HG03457 (cell line): ENCODE measurements at regions not wholly inside any gene's neighbourhood (a gene's known extent, or its start where the extent isn't known, plus 50 kb on each side); places are given as distances from the start of the nearest gene placed in this dataset.

Experiments used
- ATAC-seq: cut with Tn5 transposase; IDR thresholded peaks from one replicate; pipeline ENCODE4 v1.9.1; 2021; ENCODE audit warnings: moderate number of reproducible peaks; ENCODE audit not compliant: unreplicated experiment

DNA sequence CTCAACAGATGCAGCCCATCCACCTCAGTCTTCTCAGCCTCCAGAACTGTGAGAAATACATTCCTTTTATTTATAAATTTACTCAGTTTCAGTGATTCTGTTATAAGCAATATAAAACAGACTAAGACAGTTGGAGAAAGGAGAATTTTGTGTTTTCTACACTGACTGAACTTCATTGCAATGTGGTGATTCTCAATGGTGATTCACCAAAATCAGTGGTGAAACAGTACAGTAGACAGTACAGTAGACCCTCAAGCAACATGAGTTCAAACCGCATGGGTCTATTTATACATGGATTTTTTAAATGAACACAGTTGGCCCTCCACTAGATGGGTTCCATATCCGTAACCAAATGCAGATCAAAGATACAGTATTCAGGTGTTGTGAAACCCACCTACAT is 403.1 kb upstream of the TGFBR2 start:
- ATAC-seq: no peak

DNA sequence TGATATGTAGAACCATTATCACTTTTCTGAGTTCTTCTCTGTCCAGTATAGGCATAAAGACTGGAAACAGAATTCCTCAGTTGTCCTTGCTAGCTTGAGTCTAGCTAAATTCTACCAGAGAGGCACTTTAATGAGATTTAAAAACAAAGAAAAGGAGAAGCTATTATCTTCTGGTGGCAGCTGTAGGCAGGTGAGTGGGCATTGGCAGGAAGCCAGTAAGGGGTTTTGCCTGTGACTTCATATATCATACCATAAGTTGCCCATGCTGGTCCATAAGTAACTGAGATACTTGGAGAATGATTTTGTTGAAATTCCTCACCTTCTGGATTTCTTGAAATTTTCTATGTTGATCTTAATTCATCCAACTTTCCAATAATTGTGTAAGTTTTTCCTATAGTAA is 402.3 kb upstream of the TGFBR2 start:
- ATAC-seq: no peak

DNA sequence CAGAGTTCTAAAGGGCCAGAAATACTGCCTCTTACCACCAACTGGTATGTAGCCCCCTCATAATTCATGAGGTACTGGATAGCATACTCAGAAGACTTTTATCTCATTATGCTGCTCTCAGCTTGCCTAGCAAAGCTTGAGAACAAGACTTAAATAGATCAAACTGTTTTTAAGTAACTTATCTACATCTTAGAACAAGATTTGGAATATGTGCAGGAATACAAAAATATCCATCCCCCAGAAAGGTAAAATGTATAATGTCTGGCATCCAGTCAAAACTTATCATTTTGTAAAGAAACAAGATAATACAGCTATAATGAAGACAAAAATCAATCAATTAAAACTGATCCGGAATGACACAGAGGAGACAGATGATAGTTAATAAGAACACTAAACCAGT is 400.4 kb upstream of the TGFBR2 start:
- ATAC-seq: no peak

GRCh38 chr3:30221619-30222018 is 384.8 kb upstream of the TGFBR2 start:
- no peak for ATAC-seq

DNA sequence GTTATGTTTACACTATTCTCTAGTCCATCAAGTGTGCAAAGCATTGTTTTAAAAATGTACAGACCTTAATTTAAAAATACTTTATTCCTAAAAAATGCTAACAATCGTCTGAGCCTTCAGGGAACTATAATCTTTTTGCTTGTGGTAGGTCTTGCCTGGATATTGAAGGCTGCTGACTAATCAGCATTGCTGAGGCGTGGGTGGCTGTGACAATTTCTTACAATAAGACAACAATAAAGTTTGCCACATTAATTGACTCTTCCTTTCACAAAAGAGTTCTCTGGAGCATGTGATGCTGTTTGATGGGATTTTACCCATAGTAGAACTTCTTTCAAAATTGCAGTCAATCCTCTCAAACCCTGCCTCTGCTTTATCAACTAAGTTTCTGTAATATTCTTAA is 384.0 kb upstream of the TGFBR2 start:
- no peak for ATAC-seq

DNA sequence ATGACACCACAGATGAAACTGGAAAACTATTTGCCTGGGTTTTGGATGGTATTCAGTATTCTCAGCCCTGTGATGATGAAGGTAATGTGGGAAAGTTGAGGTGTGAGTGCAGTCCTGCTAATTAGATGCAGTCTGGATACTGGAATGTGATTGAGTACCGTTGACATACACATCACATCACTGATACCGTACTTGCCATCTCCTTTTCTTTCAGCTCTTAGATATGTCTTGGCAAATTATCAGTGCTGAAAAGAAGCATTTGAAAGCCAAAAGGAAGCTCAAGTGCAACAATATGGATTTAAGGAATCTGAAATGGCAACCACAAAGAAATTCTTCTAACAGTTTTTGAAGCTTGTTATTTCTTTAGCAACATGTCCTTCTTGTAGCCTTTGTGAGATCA is 381.4 kb upstream of the TGFBR2 start:
- ATAC-seq: no peak

DNA sequence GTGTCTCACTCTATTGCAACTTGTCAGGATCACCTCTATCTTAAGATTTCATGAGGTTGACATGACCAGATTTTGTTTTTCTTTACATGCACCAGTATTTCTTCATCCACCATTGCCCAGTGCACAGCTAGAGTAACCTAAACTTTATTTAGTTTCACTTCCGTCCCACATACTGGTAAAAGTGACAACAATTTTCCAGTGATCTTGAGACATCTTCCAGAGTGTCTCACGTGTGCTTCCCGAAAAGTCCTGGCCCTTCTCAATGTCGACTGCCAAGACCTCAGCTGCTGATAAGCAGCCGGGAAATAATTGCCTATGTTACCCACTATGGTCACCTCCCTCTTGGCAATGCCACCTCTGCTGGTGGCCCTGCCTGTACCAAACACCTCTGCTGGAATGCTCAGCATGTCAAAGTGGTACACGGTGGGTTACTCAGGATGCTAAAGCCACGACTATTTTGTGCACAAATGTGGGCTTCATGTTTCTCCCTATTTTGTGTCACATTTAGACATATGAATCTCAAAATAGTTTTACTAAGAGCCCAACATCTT is 379.7 kb upstream of the TGFBR2 start:
- no peak for ATAC-seq

DNA sequence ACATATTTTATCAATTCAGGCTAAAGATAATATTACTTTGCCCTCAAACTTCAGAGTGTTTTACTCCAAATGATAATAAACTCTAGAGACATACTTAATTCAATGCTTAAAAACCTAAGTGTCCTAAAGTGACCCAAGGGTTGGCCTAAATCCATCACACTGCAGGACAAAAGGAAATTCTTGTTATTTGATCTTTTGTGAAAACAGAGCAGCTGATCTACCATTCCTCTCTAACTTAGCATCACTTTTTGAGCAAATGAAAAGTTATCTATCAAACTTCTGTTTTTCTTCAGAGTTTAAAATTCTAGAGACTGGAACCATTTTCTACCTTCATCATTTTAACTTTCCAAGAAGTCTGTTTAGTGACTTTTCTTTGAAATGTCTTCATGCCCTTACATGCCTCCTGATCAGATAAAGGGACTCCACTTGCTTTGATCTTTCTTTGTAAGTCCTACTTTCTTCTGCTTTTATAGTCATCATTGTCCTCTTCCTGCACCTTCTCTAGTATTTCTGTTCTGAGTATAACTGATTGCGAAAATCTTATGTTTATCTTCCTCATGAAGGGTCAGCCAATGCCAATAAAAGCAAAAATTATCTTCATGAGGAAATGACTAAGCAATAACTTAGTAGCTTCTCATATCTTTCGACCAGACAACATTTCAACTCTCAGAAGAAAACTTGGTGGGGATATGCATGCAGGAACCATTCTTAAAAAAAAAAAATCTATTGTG is 378.7 kb upstream of the TGFBR2 start:
- ATAC-seq: no peak

DNA sequence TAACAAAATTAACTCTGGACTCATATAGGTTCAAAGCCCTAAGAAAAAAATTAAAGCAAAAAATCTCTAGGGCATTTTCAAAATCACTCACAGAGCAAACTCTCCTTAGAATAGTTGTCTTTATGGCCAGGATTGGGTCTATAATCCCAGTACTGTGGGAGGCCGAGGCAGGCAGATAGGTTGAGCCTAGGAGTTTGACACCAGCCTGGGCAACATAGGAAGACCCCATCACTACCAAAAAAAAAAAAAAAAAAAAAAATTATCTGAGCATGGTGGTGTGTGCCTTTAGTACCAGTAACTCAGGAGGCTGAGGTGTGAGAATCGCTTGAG is 378.1 kb upstream of the TGFBR2 start:
- ATAC-seq: no peak

- ATAC-seq: no peak
These were observed 374.9 kb upstream of the TGFBR2 start for GRCh38 chr3:30231277-30232141.

DNA sequence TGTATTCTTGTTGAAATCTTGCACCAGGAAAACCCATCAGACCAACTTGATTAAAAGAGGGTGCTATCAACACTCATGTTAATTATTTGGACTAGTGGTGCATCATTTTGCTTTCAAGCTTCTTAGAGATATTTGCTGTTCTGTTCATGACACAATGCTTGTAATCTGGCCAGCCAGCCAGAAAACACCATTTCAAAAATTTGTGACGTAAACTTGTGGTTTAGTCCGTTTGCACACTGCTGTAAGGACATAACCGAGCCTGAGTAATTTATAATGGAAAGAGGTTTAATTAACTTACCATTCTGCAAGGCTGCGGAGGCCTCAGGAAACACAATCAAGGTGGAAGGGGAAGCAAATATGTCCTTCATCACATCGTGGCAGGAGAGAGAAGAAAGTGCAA is 374.3 kb upstream of the TGFBR2 start:
- no peak for ATAC-seq

GRCh38 chr3:30233913-30234646 is 372.3 kb upstream of the TGFBR2 start:
- no peak for ATAC-seq

- no peak for ATAC-seq
These were observed 370.4 kb upstream of the TGFBR2 start for GRCh38 chr3:30236011-30236410.

DNA sequence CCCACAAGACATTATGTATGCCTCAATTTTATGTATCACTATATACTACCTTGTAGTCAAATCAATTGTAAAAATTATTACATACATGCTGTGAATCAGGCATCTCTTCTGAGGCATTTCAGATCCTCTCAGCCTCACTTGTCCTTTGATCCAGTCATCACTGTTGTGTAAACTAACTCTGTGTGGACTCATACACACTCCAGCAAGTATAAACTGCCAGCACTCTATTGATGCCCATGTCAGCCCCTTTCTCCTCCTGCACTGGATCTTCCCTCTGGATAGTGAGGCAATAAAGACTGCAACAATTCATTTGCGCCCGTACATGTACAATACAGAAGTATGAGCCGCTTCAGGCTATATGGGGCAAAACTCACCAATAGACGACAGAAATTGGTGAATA is 364.7 kb upstream of the TGFBR2 start:
- no peak for ATAC-seq

DNA sequence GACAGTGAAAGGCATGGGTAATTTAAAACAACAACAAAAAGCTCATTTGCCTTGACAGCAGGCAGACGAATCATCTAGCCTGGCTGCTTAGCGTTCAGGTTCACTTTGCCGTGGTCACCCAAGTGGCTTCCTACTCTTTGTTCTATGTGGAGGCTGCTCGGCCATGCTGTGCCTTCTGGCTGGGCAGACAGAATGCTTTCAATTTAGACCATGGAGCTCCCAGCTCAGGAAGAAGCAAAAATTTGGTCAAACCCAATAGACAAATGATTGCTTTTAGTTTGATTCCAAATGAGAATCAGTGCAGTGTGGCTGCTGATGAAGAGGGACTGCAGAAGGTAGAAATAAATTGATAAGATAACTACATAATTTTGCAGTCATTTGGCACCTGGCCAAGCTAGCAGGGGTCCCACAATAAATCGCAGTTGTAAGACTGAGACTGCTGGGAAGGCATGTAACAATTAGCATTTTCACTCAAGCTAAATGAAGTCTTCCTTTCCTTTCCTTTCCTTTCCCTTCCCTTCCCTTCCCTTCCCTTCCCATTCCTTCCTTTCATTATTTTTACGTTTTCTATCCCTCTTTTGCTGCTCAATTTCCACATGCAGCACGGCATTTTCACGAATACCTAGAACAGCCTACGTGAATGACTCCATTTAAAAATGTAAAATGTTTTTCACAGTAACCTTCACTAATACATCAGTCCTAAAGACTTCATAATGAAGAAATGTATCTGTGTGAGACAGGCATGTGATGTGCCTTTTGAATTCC is 360.4 kb upstream of the TGFBR2 start:
- ATAC-seq: no peak

GRCh38 chr3:30248423-30248822 is 358.0 kb upstream of the TGFBR2 start:
- ATAC-seq: peak; percentile 91

GRCh38 chr3:30252474-30252873 is 353.9 kb upstream of the TGFBR2 start:
- ATAC-seq: no peak

GRCh38 chr3:30253832-30254231 is 352.6 kb upstream of the TGFBR2 start:
- no peak for ATAC-seq

- ATAC-seq: no peak
These were observed 349.9 kb upstream of the TGFBR2 start for GRCh38 chr3:30256474-30256873.

- no peak for ATAC-seq
These were observed 347.7 kb upstream of the TGFBR2 start for GRCh38 chr3:30258426-30259392.
